Caco-2 (cell line): ENCODE measurements at regions not wholly inside any gene's neighbourhood (a gene's known extent, or its start where the extent isn't known, plus 50 kb on each side); places are given as distances from the start of the nearest gene placed in this dataset.

Experiments used
- BruUV-seq: library from RNA; stranded (reverse); fragments of 400-500 nt; replicated peaks from 2 replicates; lab custom pipeline; 2021; lab: Mats Ljungman, UMichigan
- CTCF ChIA-PET: fragments of 300-600 bp; sonication (Branson Sonifier 250); formaldehyde crosslinking; loops from one replicate; lab custom pipeline; 2022; ENCODE audit warnings: antibody characterized with exemption; lab: Charles Lee
- POLR2A ChIA-PET: fragments of 300-600 bp; sonication (Branson Sonifier 250); formaldehyde crosslinking; loops from one replicate; lab custom pipeline; 2022; ENCODE audit warnings: antibody characterized with exemption; lab: Charles Lee
- DNase-seq, 2 experiments: peaks; one replicate each; pipeline versions ENCODE4 v3.0.0 to v3.0.0-alpha.2; 2020 to 2022
- H3K27me3 ChIP-seq: replicated peaks from 2 replicates; pipeline ENCODE4 v1.6.0; 2011; ENCODE audit warnings: low read length; ENCODE audit not compliant: control insufficient read depth, insufficient read depth
- H3K36me3 ChIP-seq: 2 replicates; pipeline ENCODE4 v1.5.1; 2011; ENCODE audit warnings: low read length; ENCODE audit not compliant: control insufficient read depth, insufficient read depth
- H3K4me1 ChIP-seq: fragments of 250-450 bp; sonication (Bioruptor Pico); 2 replicates; pipeline ENCODE4 v1.5.1; 2020; ENCODE audit warnings: mild to moderate bottlenecking
- H3K4me3 ChIP-seq: 2 replicates; pipeline ENCODE4 v1.5.1; 2011; ENCODE audit warnings: low read depth, mild to moderate bottlenecking, control low read depth, low read length
- H3K9me3 ChIP-seq: fragments of 250-450 bp; sonication (Bioruptor Pico); 2 replicates; pipeline ENCODE4 v1.5.1; 2020; ENCODE audit warnings: mild to moderate bottlenecking, moderate library complexity
- H3K27ac Mint-ChIP-seq: one replicate; pipeline ENCODE4 v1.8.0; 2022; ENCODE audit warnings: mixed read lengths; ENCODE audit not compliant: unreplicated experiment
- H3K27me3 Mint-ChIP-seq: one replicate; pipeline ENCODE4 v1.8.0; 2022; ENCODE audit warnings: mixed read lengths; ENCODE audit not compliant: insufficient read depth, unreplicated experiment
- H3K36me3 Mint-ChIP-seq: one replicate; pipeline ENCODE4 v1.8.0; 2022; ENCODE audit warnings: mild to moderate bottlenecking, mixed read lengths; ENCODE audit not compliant: insufficient read depth, unreplicated experiment
- H3K4me1 Mint-ChIP-seq: one replicate; pipeline ENCODE4 v1.8.0; 2022; ENCODE audit warnings: low read depth, mixed read lengths; ENCODE audit not compliant: unreplicated experiment
- H3K4me3 Mint-ChIP-seq: one replicate; pipeline ENCODE4 v1.8.0; 2022; ENCODE audit warnings: mild to moderate bottlenecking, moderate library complexity, mixed read lengths; ENCODE audit not compliant: unreplicated experiment
- H3K9me3 Mint-ChIP-seq: one replicate; pipeline ENCODE4 v1.8.0; 2022; ENCODE audit warnings: mixed read lengths; ENCODE audit not compliant: unreplicated experiment
- CTCF ChIP-seq, 2 experiments: fragments of 200-600 bp in 1 of 2; IDR thresholded peaks; 1 replicate in 1 of 2; 2 replicates in 1 of 2; pipeline versions ENCODE4 v1.5.1 to v1.8.0; 2011 to 2022; ENCODE audit warnings: antibody characterized with exemption in 1 of 2, control low read depth in 1 of 2, inconsistent platforms in 1 of 2, low read depth in 1 of 2, low read length in 1 of 2, mild to moderate bottlenecking in 1 of 2, moderate library complexity in 1 of 2; ENCODE audit not compliant: insufficient read depth in 1 of 2, severe bottlenecking in 1 of 2, unreplicated experiment in 1 of 2
- intact Hi-C: fragments of 100-400 bp; cut with micrococcal nuclease; formaldehyde crosslinking; loops from one replicate; pipeline ENCODE4 v1.10.0; 2022; ENCODE audit not compliant: unreplicated experiment

GRCh38 chr15:27642981-27643380 lies 456.1 kb downstream of the OCA2 start:
- Histone ChIP-seq H3K4me3 (no peak overlapping the region), H3K36me3 (no peaks in the 10 kb centered on the region), H3K27me3 (no peaks in the 10 kb centered on the region), H3K9me3 (peaks cover 4% of the 10 kb centered on the region; the same call in 1 of the 2 replicates), H3K4me1 (no peaks in the 10 kb centered on the region)
- intact Hi-C loops, result no loop called here
- no peak for DNase-seq
- Mint-ChIP-seq H3K4me1 (no peaks in the 10 kb centered on the region), H3K27ac (no peak overlapping the region), H3K4me3 (no peak overlapping the region), H3K36me3 (no peaks in the 10 kb centered on the region), H3K27me3 (no peaks in the 10 kb centered on the region), H3K9me3 (peaks cover 58% of the 10 kb centered on the region)
- no TSS peak for BruUV-seq
- ChIA-PET POLR2A (no interaction called here), CTCF (no interaction called here)
- TF ChIP-seq CTCF (IDR thresholded peaks at IDR 0.05; ENCODE audit: insufficient read depth in 1 of 2, low read depth in 1 of 2, low read length in 1 of 2, severe bottlenecking in 1 of 2, unreplicated experiment in 1 of 2), result no peak

- TF ChIP-seq CTCF (IDR thresholded peaks at IDR 0.05; ENCODE audit: insufficient read depth in 1 of 2, low read depth in 1 of 2, low read length in 1 of 2, severe bottlenecking in 1 of 2, unreplicated experiment in 1 of 2), result no peak
- no peaks in the 10 kb centered on the region for H3K27me3 ChIP-seq
- BruUV-seq, result no TSS peak
- H3K36me3 Mint-ChIP-seq, result no peaks in the 10 kb centered on the region
- no peaks in the 10 kb centered on the region for H3K4me1 Mint-ChIP-seq
- no peaks in the 10 kb centered on the region for H3K27me3 Mint-ChIP-seq
- H3K4me3 ChIP-seq, result no peak overlapping the region
- H3K4me1 ChIP-seq, result no peaks in the 10 kb centered on the region
- H3K36me3 ChIP-seq, result no peaks in the 10 kb centered on the region
- CTCF ChIA-PET, result no interaction called here
- H3K27ac Mint-ChIP-seq, result no peak overlapping the region
- peaks cover 4% of the 10 kb centered on the region; the same call in 1 of the 2 replicates for H3K9me3 ChIP-seq
- no peak overlapping the region for H3K4me3 Mint-ChIP-seq
- POLR2A ChIA-PET, result no interaction called here
- H3K9me3 Mint-ChIP-seq, result peaks cover 52% of the 10 kb centered on the region
- no peak for DNase-seq
- intact Hi-C loops, result no loop called here
These were observed 459.5 kb downstream of the OCA2 start for GRCh38 chr15:27639595-27639994.

- no peaks in the 10 kb centered on the region for H3K27me3 ChIP-seq
- BruUV-seq, result no TSS peak
- no peak for TF ChIP-seq CTCF (IDR thresholded peaks at IDR 0.05; ENCODE audit: insufficient read depth in 1 of 2, low read depth in 1 of 2, low read length in 1 of 2, severe bottlenecking in 1 of 2, unreplicated experiment in 1 of 2)
- Mint-ChIP-seq H3K36me3 (no peaks in the 10 kb centered on the region), H3K27me3 (no peaks in the 10 kb centered on the region), H3K9me3 (peaks cover 49% of the 10 kb centered on the region), H3K4me1 (no peaks in the 10 kb centered on the region), H3K27ac (no peak overlapping the region), H3K4me3 (no peak overlapping the region)
- POLR2A ChIA-PET, result no interaction called here
- no peak for DNase-seq
- no peaks in the 10 kb centered on the region for H3K36me3 ChIP-seq
- intact Hi-C loops, result no loop called here
- CTCF ChIA-PET, result no interaction called here
- H3K9me3 ChIP-seq, result peaks cover 4% of the 10 kb centered on the region; the same call in 1 of the 2 replicates
- H3K4me3 ChIP-seq, result no peak overlapping the region
- H3K4me1 ChIP-seq, result no peaks in the 10 kb centered on the region
These were observed 460.2 kb downstream of the OCA2 start for GRCh38 chr15:27638958-27639357.
